ENCODE measurements at regions not wholly inside any gene's neighbourhood (a gene's known extent, or its start where the extent isn't known, plus 50 kb on each side); places are given as distances from the start of the nearest gene placed in this dataset.
"Not testable (repeated sequence)": the region's sequence is repeated elsewhere in the genome, so short reads cannot be mapped to it uniquely, and the experiment has no call there.

- no peak for DNase-seq (ENCODE audit: low read depth)
Observed at GRCh38 chr9:25048098-25048724, 502.5 kb upstream of the IZUMO3 start.

- DNase-seq (ENCODE audit: low read depth) = not testable (repeated sequence)
Observed at GRCh38 chr9:25045469-25045868, 499.8 kb upstream of the IZUMO3 start.

DNA sequence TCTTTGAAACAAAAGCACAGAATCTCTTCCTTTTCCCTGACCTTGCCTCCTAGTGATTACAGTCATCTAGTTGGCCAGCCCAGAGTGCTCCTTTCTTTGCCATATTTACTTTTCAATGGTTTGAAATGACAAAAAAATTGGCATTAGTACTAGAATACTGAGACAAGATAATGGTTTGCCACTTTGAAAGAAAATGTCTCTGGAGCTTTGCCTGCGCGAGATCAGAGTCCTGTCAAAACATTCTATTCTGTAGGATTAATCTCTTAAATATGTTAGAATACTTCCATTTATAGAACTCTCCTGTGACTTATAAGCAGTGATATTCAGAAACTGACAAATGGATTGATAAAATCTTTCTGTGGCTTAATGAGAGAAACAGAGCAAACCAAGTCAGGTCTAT, 484.0 kb upstream of the IZUMO3 start:
- DNase-seq (ENCODE audit: low read depth) = no peak

DNA sequence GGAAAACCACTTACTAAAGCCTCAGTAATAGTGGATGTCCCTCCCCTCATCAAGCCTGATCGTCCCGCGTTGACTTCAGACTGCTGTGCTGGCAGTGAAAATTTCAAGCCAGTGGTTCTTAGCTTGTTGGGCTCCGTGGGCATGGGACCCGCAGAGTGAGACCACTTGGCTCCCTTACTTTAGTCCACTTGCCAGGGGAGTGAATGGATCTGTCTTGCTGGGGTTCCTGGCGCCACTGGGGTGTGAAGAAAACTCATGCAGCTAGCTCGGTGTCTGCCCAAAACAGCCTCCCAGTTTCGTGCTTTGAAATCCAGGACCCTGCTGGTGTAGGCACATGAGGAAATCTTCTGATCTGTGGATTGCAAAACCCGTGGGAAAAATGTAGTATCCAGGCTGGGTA, 480.0 kb upstream of the IZUMO3 start:
- no peak for DNase-seq (ENCODE audit: low read depth)

DNA sequence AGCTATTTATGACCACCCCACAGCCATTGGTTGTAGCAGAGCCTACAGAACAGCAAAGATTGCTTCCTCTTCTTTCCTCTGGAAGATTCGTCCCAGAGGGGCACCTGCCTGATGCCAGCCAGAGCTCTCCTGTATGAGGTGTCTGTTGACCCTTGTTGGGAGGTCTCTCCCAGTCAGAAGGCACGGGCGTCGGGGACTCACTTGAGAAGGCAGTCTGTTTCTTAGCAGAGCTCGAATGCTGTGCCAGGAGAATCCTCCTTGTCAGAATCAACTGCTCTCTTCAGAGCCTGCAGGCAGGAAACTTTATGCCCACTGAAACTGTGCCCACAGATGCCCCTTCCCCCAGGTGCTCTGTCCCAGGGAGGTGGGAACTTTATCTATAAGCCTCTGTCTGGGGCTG, 479.5 kb upstream of the IZUMO3 start:
- no peak for DNase-seq (ENCODE audit: low read depth)

GRCh38 chr9:25017779-25018178, 472.1 kb upstream of the IZUMO3 start:
- DNase-seq (ENCODE audit: low read depth) = no peak

- no peak for DNase-seq (ENCODE audit: low read depth)
Observed at GRCh38 chr9:25010027-25010662, 464.4 kb upstream of the IZUMO3 start.

- DNase-seq (ENCODE audit: low read depth) = no peak
Observed at GRCh38 chr9:25003686-25004085, 458.0 kb upstream of the IZUMO3 start.

- DNase-seq (ENCODE audit: low read depth) = no peak
Observed at GRCh38 chr9:24986331-24986730, 440.6 kb upstream of the IZUMO3 start.

- not testable (repeated sequence) for DNase-seq (ENCODE audit: low read depth)
Observed at GRCh38 chr9:24970780-24971179, 425.1 kb upstream of the IZUMO3 start.

DNA sequence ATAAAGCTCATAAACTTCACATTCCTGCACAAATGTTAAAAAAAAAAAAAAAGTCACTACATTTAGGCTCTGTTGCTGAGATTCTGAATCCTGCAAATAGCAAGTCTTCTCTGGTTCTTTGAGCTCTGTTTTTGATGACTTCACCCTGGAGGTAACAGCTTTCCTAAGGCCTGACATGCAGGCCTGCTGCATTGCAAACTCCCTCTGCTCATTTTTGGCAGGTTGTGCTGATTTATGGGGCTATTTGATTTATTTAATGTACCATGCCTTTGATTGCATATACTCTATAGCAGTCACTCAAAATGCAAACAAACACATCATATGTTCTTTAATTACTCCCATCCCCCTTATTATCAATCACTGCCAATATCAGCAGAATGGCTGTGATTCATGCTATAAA, 416.1 kb upstream of the IZUMO3 start:
- no peak for DNase-seq (ENCODE audit: low read depth)

DNA sequence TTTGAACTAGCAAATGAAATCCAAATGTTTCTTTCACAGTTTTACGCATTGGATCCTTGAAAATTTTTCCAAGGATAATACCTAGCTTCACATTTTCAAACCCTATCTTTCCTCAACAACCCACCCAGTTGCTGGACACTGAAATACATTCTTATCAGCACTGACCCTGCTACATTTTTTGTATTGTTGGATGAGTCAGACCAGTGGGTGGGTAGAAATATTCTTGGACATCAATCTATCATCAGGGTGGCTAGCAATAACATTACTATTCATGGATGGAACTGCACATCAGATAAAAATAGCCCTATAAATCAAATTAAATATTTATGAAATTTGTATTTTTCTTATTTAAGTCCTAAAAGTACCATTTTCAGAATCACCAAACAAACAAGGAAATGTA, 407.4 kb upstream of the IZUMO3 start:
- DNase-seq (ENCODE audit: low read depth) = no peak

GRCh38 chr9:24939109-24939850, 393.6 kb upstream of the IZUMO3 start:
- DNase-seq (ENCODE audit: low read depth) = no peak

DNA sequence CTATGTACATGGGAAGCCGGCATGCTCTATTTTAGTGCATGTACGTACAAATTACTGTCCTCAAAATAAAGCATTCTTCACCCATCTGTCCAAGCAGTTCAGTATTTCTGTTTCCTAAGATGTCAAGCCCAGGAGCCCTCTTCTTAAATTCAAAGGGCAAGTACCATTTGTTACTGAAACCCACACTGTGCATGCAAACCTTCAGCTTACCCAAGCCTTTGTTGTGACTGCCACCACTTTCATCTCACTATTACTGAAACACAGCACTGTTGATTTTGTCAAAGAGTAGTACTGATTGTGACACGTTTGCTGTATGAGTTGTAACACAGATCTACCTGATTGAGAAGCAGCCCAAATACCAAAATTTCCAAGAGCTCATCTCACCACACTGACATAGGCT, 390.4 kb upstream of the IZUMO3 start:
- no peak for DNase-seq (ENCODE audit: low read depth)

- DNase-seq (ENCODE audit: low read depth) = no peak
Observed at GRCh38 chr9:24932785-24933184, 387.1 kb upstream of the IZUMO3 start.

DNA sequence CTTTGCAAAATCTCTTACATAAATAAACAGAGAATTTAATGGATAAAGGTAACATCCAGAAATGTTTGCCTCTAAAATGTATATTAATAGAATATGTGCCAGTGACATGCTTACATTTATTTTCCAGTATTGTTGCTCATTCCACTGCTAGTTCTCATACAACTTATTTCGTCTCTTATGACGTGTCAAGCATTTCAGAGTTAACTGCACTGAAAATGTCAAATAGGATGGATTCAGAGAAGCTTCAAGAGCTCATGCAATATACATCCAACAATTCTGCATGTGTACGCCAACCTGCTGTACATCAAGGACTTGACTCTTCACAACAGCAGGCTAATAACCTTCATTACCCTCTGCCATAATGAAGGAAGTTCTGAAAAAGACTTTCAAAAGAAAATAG, 386.2 kb upstream of the IZUMO3 start:
- no peak for DNase-seq (ENCODE audit: low read depth)

DNA sequence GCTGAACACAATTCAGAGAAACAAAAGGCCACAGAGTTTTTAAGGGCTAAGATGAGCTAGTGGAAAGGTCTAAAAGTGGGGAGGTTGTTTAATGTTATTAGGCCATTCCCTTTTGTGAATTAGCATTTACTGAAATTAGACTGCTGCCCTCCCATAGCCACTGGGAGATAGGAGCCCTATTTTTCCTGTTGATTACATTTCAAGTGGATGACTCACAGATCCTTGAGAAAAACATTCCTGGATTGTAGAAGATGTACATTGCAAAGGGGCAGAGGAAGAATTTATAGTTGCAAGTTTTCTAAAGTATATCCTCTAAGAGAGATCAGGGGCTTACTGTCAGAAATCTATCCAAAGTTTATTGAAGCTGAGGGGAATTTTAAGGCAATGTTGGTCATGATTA, 367.1 kb upstream of the IZUMO3 start:
- DNase-seq (ENCODE audit: low read depth) = no peak

DNA sequence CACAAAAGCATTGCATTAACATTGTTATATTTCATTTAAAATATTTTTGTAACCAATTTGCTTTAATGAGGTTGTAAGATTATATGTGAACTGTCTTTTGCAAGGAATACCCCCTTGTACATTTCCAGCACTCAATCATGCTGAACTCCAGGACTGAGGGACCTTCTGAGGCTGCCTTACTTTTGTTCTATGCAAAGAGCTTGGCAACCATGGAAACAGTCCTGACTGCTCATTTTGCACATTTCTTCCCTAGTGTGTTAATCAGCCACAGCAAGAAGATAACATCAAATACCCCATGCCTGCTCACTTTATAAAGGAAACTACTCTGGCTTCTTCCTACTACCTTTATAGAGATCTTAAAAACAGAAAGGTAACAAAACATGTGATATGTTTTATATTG, 355.6 kb upstream of the IZUMO3 start:
- DNase-seq (ENCODE audit: low read depth) = no peak

GRCh38 chr9:24900179-24900578, 354.5 kb upstream of the IZUMO3 start:
- DNase-seq (ENCODE audit: low read depth) = no peak

DNA sequence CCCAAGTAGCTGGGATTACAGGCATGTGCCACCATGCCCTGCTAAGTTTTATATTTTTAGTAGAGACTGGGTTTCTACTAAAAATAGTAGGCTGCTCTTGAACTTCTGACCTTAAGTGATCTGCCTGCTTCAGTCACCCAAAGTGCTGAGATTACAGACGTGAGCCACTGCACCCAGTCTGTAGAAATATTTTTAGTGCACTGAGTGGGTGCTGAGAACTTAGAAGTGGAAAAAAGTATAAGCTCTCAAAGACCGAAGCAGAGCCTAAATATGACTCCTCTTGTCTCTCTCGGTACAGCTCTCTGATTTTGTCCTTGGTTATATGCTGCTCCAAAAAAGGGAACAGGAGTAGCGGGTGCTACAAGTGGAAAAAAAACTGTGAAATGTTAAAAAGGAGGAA, 353.8 kb upstream of the IZUMO3 start:
- DNase-seq (ENCODE audit: low read depth) = no peak

DNA sequence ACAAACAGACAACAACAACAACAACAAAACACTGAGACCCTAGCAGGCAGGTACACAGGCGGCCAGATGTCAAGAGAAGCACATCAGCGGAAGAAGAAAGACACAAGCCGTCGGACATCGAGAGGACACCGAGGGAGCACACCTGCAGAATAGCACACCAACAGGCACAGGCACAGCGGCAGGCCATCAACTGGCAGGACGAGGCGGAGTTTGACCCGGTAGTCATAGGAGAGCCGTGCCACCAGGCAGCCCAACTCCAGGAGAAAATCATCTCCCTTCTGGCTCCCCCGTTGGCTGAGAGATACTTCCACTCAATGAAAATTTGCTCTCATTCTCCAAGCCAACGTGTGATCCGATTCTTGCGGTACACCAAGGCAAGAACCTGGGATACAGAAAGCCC, 352.1 kb upstream of the IZUMO3 start:
- DNase-seq (ENCODE audit: low read depth) = no peak

- DNase-seq (ENCODE audit: low read depth) = no peak
Observed at GRCh38 chr9:24881361-24881760, 335.7 kb upstream of the IZUMO3 start.

- DNase-seq (ENCODE audit: low read depth) = no peak
Observed at GRCh38 chr9:24879591-24879990, 333.9 kb upstream of the IZUMO3 start.
